ENCODE measurements at regions not wholly inside any gene's neighbourhood (a gene's known extent, or its start where the extent isn't known, plus 50 kb on each side); places are given as distances from the start of the nearest gene placed in this dataset.

GRCh38 chr5:121572061-121572460, 279.6 kb upstream of the FTMT start:
- TF ChIP-seq CTCF (IDR thresholded peaks at IDR 0.05), result no peak
- no peak for TF ChIP-seq POLR2A (IDR thresholded peaks at IDR 0.05)

Data from thyroid gland (tissue), 4 donors.